Astrocyte of the spinal cord (primary cell): ENCODE measurements at regions not wholly inside any gene's neighbourhood (a gene's known extent, or its start where the extent isn't known, plus 50 kb on each side); places are given as distances from the start of the nearest gene placed in this dataset.
A peak's percentile ranks its signal among the peaks of the same experiment; 100 is the strongest.
"Not testable (repeated sequence)": the region's sequence is repeated elsewhere in the genome, so short reads cannot be mapped to it uniquely, and the experiment has no call there.

ENCODE experiments used
- DNase-seq: peaks from one replicate; pipeline ENCODE4 v3.0.0; 2011; ENCODE audit warnings: low read depth, low spot score
- H3K4me3 ChIP-seq: 2 replicates; pipeline ENCODE4 v1.5.1; 2011; ENCODE audit warnings: low read depth, mild to moderate bottlenecking, low read length, moderate library complexity
- CTCF ChIP-seq: IDR thresholded peaks from 2 replicates; pipeline ENCODE4 v1.5.1; 2012; ENCODE audit warnings: low read depth, mild to moderate bottlenecking, low read length, inconsistent platforms
- in situ Hi-C: cut with HindIII; loops from 2 replicates; pipeline ENCODE4 v1.10.0; 2017; ENCODE audit warnings: low sequenced_read_pairs

- in situ Hi-C loops, result no loop called here
- DNase-seq, result peak; percentile 58
- no peak overlapping the region for H3K4me3 ChIP-seq
- no peak for TF ChIP-seq CTCF
These were observed 330.3 kb upstream of the EPHA5 start for GRCh38 chr4:66000510-66001117.

- no peak overlapping the region for H3K4me3 ChIP-seq
- in situ Hi-C loops, result no loop called here
- no peak for TF ChIP-seq CTCF
- DNase-seq, result no peak
These were observed 329.2 kb upstream of the EPHA5 start for GRCh38 chr4:65999518-65999871.

GRCh38 chr4:65998807-65999517 is 328.7 kb upstream of the EPHA5 start:
- in situ Hi-C loops, DNase-seq, H3K4me3 ChIP-seq: not testable (repeated sequence)

- peak; percentile 64 for DNase-seq
- no peak for TF ChIP-seq CTCF
- in situ Hi-C loops, result no loop called here
- H3K4me3 ChIP-seq, result no peak overlapping the region
These were observed 312.8 kb upstream of the EPHA5 start for GRCh38 chr4:65983061-65983460.

- no peak overlapping the region for H3K4me3 ChIP-seq
- TF ChIP-seq CTCF, result no peak
- in situ Hi-C loops, result no loop called here
- DNase-seq, result no peak
These were observed 306.0 kb upstream of the EPHA5 start for GRCh38 chr4:65976287-65976686.

- no peak for DNase-seq
- no peak for TF ChIP-seq CTCF
- H3K4me3 ChIP-seq, result no peak overlapping the region
- in situ Hi-C loops, result no loop called here
These were observed 302.9 kb upstream of the EPHA5 start for GRCh38 chr4:65973186-65973585.

- no peak for TF ChIP-seq CTCF
- DNase-seq, result no peak
- H3K4me3 ChIP-seq, result no peak overlapping the region
- in situ Hi-C loops, result no loop called here
These were observed 301.4 kb upstream of the EPHA5 start for GRCh38 chr4:65971686-65972085.
